ENCODE measurements at regions not wholly inside any gene's neighbourhood (a gene's known extent, or its start where the extent isn't known, plus 50 kb on each side); places are given as distances from the start of the nearest gene placed in this dataset.

GRCh38 chr2:160581035-160581434 lies 87.4 kb upstream of the RBMS1 start:
- H3K27ac Mint-ChIP-seq (ENCODE audit: unreplicated experiment): no peak overlapping the region

GRCh38 chr2:160581448-160581847 lies 87.8 kb upstream of the RBMS1 start:
- H3K27me3 Mint-ChIP-seq (ENCODE audit: unreplicated experiment): peaks cover 4% of the 10 kb centered on the region
- H3K27ac Mint-ChIP-seq (ENCODE audit: unreplicated experiment): no peak overlapping the region
- H3K9me3 Mint-ChIP-seq (ENCODE audit: unreplicated experiment): peaks cover 5% of the 10 kb centered on the region
- no peaks in the 10 kb centered on the region for H3K4me1 Mint-ChIP-seq (ENCODE audit: low read depth, unreplicated experiment)
- no peak overlapping the region for H3K4me3 Mint-ChIP-seq (ENCODE audit: unreplicated experiment)
- H3K36me3 Mint-ChIP-seq (ENCODE audit: unreplicated experiment): no peaks in the 10 kb centered on the region
- no peak for DNase-seq
- no peak for TF ChIP-seq CTCF (IDR thresholded peaks at IDR 0.05; ENCODE audit: partially characterized antibody, unreplicated experiment)

More at GRCh38 chr2:160581035-160581434, 87.4 kb upstream of the RBMS1 start:
- Mint-ChIP-seq H3K9me3 (ENCODE audit: unreplicated experiment) (peaks cover 5% of the 10 kb centered on the region), H3K4me3 (ENCODE audit: unreplicated experiment) (no peak overlapping the region), H3K4me1 (ENCODE audit: low read depth, unreplicated experiment) (no peaks in the 10 kb centered on the region), H3K27me3 (ENCODE audit: unreplicated experiment) (peaks cover 4% of the 10 kb centered on the region), H3K36me3 (ENCODE audit: unreplicated experiment) (no peaks in the 10 kb centered on the region)
- DNase-seq: no peak
- TF ChIP-seq CTCF (IDR thresholded peaks at IDR 0.05; ENCODE audit: partially characterized antibody, unreplicated experiment): no peak

- Mint-ChIP-seq H3K27me3 (ENCODE audit: unreplicated experiment) (peaks cover 4% of the 10 kb centered on the region), H3K9me3 (ENCODE audit: unreplicated experiment) (peaks cover 5% of the 10 kb centered on the region), H3K4me3 (ENCODE audit: unreplicated experiment) (no peak overlapping the region), H3K36me3 (ENCODE audit: unreplicated experiment) (no peaks in the 10 kb centered on the region), H3K4me1 (ENCODE audit: low read depth, unreplicated experiment) (no peaks in the 10 kb centered on the region), H3K27ac (ENCODE audit: unreplicated experiment) (no peak overlapping the region)
- no peak for DNase-seq
- TF ChIP-seq CTCF (IDR thresholded peaks at IDR 0.05; ENCODE audit: partially characterized antibody, unreplicated experiment): no peak
Measured at GRCh38 chr2:160582081-160582480, 88.5 kb upstream of the RBMS1 start.

- H3K27ac Mint-ChIP-seq (ENCODE audit: unreplicated experiment): no peak overlapping the region
- no peaks in the 10 kb centered on the region for H3K4me1 Mint-ChIP-seq (ENCODE audit: low read depth, unreplicated experiment)
- no peaks in the 10 kb centered on the region for H3K36me3 Mint-ChIP-seq (ENCODE audit: unreplicated experiment)
- no peak for DNase-seq
- TF ChIP-seq CTCF (IDR thresholded peaks at IDR 0.05; ENCODE audit: partially characterized antibody, unreplicated experiment): no peak
- no peak overlapping the region for H3K4me3 Mint-ChIP-seq (ENCODE audit: unreplicated experiment)
- peaks cover 3% of the 10 kb centered on the region for H3K9me3 Mint-ChIP-seq (ENCODE audit: unreplicated experiment)
- peaks cover 3% of the 10 kb centered on the region for H3K27me3 Mint-ChIP-seq (ENCODE audit: unreplicated experiment)
Measured at GRCh38 chr2:160582490-160583145, 89.0 kb upstream of the RBMS1 start.

GRCh38 chr2:160583146-160583535 lies 89.5 kb upstream of the RBMS1 start:
- Mint-ChIP-seq H3K4me3 (ENCODE audit: unreplicated experiment) (no peak overlapping the region), H3K36me3 (ENCODE audit: unreplicated experiment) (no peaks in the 10 kb centered on the region), H3K9me3 (ENCODE audit: unreplicated experiment) (peaks cover 3% of the 10 kb centered on the region), H3K4me1 (ENCODE audit: low read depth, unreplicated experiment) (no peaks in the 10 kb centered on the region), H3K27ac (ENCODE audit: unreplicated experiment) (no peak overlapping the region), H3K27me3 (ENCODE audit: unreplicated experiment) (peaks cover 3% of the 10 kb centered on the region)
- TF ChIP-seq CTCF (IDR thresholded peaks at IDR 0.05; ENCODE audit: partially characterized antibody, unreplicated experiment): no peak
- no peak for DNase-seq

Data from glutamatergic neuron (in vitro differentiated cells).